ENCODE measurements at regions not wholly inside any gene's neighbourhood (a gene's known extent, or its start where the extent isn't known, plus 50 kb on each side); places are given as distances from the start of the nearest gene placed in this dataset.

DNA sequence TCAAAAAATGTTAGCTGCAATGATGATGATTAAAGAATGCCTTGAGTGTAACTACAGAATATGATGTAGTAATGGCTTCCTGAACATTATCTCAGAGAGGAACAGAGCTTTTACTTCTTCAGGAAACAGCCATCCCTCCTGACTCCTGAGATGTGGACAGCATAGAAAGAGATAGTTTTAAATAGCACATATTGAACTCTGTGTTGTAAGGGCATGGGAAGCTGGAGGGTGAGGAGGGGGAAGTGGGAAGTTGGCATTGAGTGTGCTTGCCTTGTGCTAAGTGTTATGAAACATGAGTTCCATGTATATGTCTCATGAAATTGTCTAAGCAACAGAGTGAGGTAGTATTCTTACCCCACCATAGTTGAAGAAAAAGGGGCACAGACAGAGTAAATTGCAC lies 161.5 kb upstream of the SLC28A3 start:
- TF ChIP-seq, protein P1, sequence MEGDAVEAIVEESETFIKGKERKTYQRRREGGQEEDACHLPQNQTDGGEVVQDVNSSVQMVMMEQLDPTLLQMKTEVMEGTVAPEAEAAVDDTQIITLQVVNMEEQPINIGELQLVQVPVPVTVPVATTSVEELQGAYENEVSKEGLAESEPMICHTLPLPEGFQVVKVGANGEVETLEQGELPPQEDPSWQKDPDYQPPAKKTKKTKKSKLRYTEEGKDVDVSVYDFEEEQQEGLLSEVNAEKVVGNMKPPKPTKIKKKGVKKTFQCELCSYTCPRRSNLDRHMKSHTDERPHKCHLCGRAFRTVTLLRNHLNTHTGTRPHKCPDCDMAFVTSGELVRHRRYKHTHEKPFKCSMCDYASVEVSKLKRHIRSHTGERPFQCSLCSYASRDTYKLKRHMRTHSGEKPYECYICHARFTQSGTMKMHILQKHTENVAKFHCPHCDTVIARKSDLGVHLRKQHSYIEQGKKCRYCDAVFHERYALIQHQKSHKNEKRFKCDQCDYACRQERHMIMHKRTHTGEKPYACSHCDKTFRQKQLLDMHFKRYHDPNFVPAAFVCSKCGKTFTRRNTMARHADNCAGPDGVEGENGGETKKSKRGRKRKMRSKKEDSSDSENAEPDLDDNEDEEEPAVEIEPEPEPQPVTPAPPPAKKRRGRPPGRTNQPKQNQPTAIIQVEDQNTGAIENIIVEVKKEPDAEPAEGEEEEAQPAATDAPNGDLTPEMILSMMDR (IDR thresholded peaks at IDR 0.05; ENCODE audit: extremely low read depth, insufficient read depth, missing control alignments): no peak
- DNase-seq (ENCODE audit: low spot score): no peak
- in situ Hi-C loops (cut with MboI; ENCODE audit: low pct_unique_long_range_greater_than_20kb, low sequenced_read_pairs, unreplicated experiment): no loop called here

DNA sequence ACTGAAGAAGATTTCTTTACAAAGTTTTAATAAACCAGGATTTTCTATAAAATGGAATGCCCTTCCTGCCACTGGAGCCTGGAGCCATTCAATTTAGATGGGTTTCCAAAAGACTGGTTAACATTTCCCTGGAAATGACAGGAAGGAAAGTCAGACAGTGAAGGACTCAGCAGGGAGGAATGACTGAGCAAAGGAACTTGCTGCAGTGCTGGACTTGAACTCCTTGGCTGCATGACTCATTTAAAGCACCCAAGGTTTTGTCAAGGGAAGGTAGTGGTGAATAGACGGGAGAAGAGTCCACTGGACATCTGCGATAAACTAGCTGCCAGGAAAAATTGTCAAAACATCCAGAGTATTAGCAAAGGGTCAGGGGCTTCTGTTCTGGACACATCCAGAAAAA lies 163.8 kb upstream of the SLC28A3 start:
- TF ChIP-seq, protein P1 (IDR thresholded peaks at IDR 0.05; ENCODE audit: extremely low read depth, insufficient read depth, missing control alignments): no peak
- in situ Hi-C loops (cut with MboI; ENCODE audit: low pct_unique_long_range_greater_than_20kb, low sequenced_read_pairs, unreplicated experiment): no loop called here
- no peak for DNase-seq (ENCODE audit: low spot score)

DNA sequence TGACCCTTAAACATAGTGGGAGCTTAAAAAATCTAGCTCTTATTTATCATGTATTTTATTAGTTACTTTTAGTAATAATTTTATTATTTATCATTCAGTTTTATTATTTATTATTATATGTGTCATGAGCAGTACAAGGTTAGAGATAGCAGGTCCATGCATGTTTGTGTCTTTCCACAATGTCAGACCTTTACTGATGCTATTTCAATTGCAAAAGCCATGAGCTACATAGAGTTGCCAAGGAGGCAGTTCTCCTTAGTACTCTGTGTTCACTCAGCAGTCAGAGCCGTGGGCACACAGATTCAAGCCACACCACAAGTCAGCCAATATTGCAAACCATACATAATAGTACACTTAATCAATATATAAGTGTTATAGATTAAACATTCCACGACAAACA lies 157.9 kb upstream of the NTRK2 start:
- DNase-seq (ENCODE audit: low spot score): no peak
- TF ChIP-seq, protein P1 (IDR thresholded peaks at IDR 0.05; ENCODE audit: extremely low read depth, insufficient read depth, missing control alignments): no peak
- in situ Hi-C loops (cut with MboI; ENCODE audit: low pct_unique_long_range_greater_than_20kb, low sequenced_read_pairs, unreplicated experiment): no loop called here

DNA sequence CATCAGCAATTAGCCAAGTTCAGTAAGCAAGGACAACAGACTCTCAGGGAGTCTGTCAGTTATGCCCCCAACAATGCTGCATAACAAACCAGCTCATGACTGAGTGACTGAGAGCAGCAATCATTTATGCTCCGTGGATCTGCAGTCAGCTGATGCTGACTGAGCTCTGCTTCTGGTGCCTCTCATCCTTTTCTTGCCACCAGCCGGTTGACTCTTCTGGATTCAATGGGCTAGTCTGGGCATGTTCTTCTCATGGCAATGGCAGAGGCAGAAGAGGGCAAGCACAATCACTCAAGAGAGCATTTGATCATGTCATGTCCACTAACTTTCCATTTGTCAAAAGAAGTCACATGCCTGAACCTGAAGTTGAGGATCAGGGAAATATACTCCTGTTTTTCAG lies 157.0 kb upstream of the NTRK2 start:
- DNase-seq (ENCODE audit: low spot score): no peak
- TF ChIP-seq, protein P1 (IDR thresholded peaks at IDR 0.05; ENCODE audit: extremely low read depth, insufficient read depth, missing control alignments): no peak
- in situ Hi-C loops (cut with MboI; ENCODE audit: low pct_unique_long_range_greater_than_20kb, low sequenced_read_pairs, unreplicated experiment): no loop called here

DNA sequence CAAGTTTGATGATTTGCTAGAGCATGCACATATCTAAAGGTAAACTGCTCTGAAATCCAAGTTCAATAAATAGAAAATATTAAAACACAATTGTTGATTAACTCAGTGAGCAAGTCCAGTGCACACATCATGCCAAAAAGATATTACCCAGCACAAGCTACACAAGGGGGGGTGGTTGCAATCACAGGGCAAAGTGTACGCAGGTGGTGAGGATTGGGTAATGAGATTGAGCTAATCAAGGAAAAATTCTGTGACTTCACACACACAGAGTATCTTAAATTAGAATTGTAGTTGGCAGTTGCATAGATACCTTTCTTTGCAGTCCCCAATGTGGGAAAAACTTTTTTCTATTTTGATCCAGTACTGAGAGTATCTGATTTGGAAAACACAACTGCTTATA lies 156.1 kb upstream of the NTRK2 start:
- in situ Hi-C loops (cut with MboI; ENCODE audit: low pct_unique_long_range_greater_than_20kb, low sequenced_read_pairs, unreplicated experiment): no loop called here
- TF ChIP-seq, protein P1 (IDR thresholded peaks at IDR 0.05; ENCODE audit: extremely low read depth, insufficient read depth, missing control alignments): no peak
- DNase-seq (ENCODE audit: low spot score): no peak

DNA sequence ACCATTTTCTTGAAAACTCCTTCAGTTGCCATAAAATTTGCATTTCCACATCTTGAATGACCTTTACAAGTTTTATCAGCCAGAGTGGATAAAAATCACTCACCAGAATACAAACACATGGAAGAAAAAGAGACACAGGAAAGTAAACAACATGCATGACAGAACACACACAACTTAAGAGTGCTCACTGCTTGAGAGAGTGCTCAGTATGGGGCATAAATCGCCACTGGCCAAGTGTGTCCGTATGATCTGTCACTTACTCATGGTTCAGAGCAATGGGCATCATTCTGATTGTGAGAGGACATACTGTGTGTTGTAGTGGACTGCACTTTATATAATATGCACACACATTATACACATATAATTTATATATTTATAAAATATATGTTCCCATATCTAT lies 155.6 kb upstream of the NTRK2 start:
- TF ChIP-seq, protein P1 (IDR thresholded peaks at IDR 0.05; ENCODE audit: extremely low read depth, insufficient read depth, missing control alignments): no peak
- in situ Hi-C loops (cut with MboI; ENCODE audit: low pct_unique_long_range_greater_than_20kb, low sequenced_read_pairs, unreplicated experiment): no loop called here

DNA sequence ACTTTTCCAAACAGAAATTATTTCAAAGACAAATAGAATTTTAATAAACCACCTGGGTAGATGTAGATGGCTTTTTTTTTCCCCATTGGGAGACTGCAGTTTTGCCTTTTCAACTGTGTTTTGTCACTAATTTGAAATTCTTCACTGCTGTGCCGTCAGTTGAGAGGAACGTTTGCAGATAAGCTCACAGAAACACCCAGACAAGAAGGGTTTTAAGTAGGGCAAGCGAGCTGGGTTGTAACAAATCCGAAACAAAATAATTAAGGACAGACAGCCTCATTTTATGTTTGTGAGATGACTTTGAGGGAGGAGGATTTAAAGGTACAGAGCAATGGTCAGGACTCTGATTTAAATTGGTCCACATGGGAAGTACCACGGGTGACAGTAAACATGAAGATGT lies 155.1 kb upstream of the NTRK2 start:
- TF ChIP-seq, protein P1 (IDR thresholded peaks at IDR 0.05; ENCODE audit: extremely low read depth, insufficient read depth, missing control alignments): no peak

More for the DNA sequence above, 155.6 kb upstream of the NTRK2 start:
- DNase-seq (ENCODE audit: low spot score): no peak

More for the DNA sequence above, 155.1 kb upstream of the NTRK2 start:
- in situ Hi-C loops (cut with MboI; ENCODE audit: low pct_unique_long_range_greater_than_20kb, low sequenced_read_pairs, unreplicated experiment): no loop called here
- DNase-seq (ENCODE audit: low spot score): no peak

Measured in GM13977 (cell line).